ENCODE measurements at regions not wholly inside any gene's neighbourhood (a gene's known extent, or its start where the extent isn't known, plus 50 kb on each side); places are given as distances from the start of the nearest gene placed in this dataset.
"Not testable (repeated sequence)": the region's sequence is repeated elsewhere in the genome, so short reads cannot be mapped to it uniquely, and the experiment has no call there.

GRCh38 chr12:71311611-71312010 lies 128.0 kb upstream of the LGR5 start:
- FAIRE-seq = not testable (repeated sequence)

GRCh38 chr12:71306808-71307207 lies 132.8 kb upstream of the LGR5 start:
- FAIRE-seq (peak; percentile 33), DNase-seq (no peak)
- 76 to 87% (median 81%) methylated on average over 1 of the region's 1 CpG for WGBS, 3 donors

More at GRCh38 chr12:71311611-71312010, 128.0 kb upstream of the LGR5 start:
- WGBS, 3 donors = 81 to 91% (median 89%) methylated on average over 4 of the region's 4 CpGs
- not testable (repeated sequence) for H3K9me3 ChIP-seq (ENCODE audit: control insufficient read depth in 2 of 2, insufficient read depth in 1 of 2, low read depth in 1 of 2, low read length in 1 of 2); DNase-seq; H3K4me3 ChIP-seq (ENCODE audit: low read depth in 1 of 3, low read length in 3 of 3); H3K27me3 ChIP-seq (ENCODE audit: control insufficient read depth in 3 of 3, insufficient read depth in 3 of 3, low read length in 3 of 3); H3K4me1 ChIP-seq (ENCODE audit: control insufficient read depth in 3 of 3, insufficient read depth in 2 of 3, low read depth in 1 of 3, low read length in 2 of 3); H3K36me3 ChIP-seq (ENCODE audit: control insufficient read depth in 3 of 3, insufficient read depth in 2 of 3, low read depth in 1 of 3, low read length in 3 of 3); H3K27ac ChIP-seq (ENCODE audit: low read depth in 1 of 3, low read length in 2 of 3)

GRCh38 chr12:71304306-71304705 lies 135.3 kb upstream of the LGR5 start:
- no peaks in the 10 kb centered on the region for H3K36me3 ChIP-seq (ENCODE audit: control insufficient read depth in 3 of 3, insufficient read depth in 2 of 3, low read depth in 1 of 3, low read length in 3 of 3)
- no peak overlapping the region for H3K4me3 ChIP-seq (ENCODE audit: low read depth in 1 of 3, low read length in 3 of 3)
- 93 to 99% (median 95%) methylated on average over 3 of the region's 3 CpGs for WGBS, 3 donors
- FAIRE-seq (no peak), DNase-seq (no peak)
- no peaks in the 10 kb centered on the region for H3K4me1 ChIP-seq (ENCODE audit: control insufficient read depth in 3 of 3, insufficient read depth in 2 of 3, low read depth in 1 of 3, low read length in 2 of 3)
- H3K9me3 ChIP-seq (ENCODE audit: control insufficient read depth in 2 of 2, insufficient read depth in 1 of 2, low read depth in 1 of 2, low read length in 1 of 2) = no peaks in the 10 kb centered on the region
- no peaks in the 10 kb centered on the region for H3K27me3 ChIP-seq (ENCODE audit: control insufficient read depth in 3 of 3, insufficient read depth in 3 of 3, low read length in 3 of 3)
- H3K27ac ChIP-seq (ENCODE audit: low read depth in 1 of 3, low read length in 2 of 3) = no peak overlapping the region

More at GRCh38 chr12:71306808-71307207, 132.8 kb upstream of the LGR5 start:
- no peaks in the 10 kb centered on the region for H3K4me1 ChIP-seq (ENCODE audit: control insufficient read depth in 3 of 3, insufficient read depth in 2 of 3, low read depth in 1 of 3, low read length in 2 of 3)
- H3K9me3 ChIP-seq (ENCODE audit: control insufficient read depth in 2 of 2, insufficient read depth in 1 of 2, low read depth in 1 of 2, low read length in 1 of 2) = no peaks in the 10 kb centered on the region
- H3K4me3 ChIP-seq (ENCODE audit: low read depth in 1 of 3, low read length in 3 of 3) = no peak overlapping the region
- H3K36me3 ChIP-seq (ENCODE audit: control insufficient read depth in 3 of 3, insufficient read depth in 2 of 3, low read depth in 1 of 3, low read length in 3 of 3) = no peaks in the 10 kb centered on the region
- H3K27me3 ChIP-seq (ENCODE audit: control insufficient read depth in 3 of 3, insufficient read depth in 3 of 3, low read length in 3 of 3) = no peaks in the 10 kb centered on the region
- no peak overlapping the region for H3K27ac ChIP-seq (ENCODE audit: low read depth in 1 of 3, low read length in 2 of 3)

GRCh38 chr12:71303199-71303598 lies 136.4 kb upstream of the LGR5 start:
- H3K4me1 ChIP-seq (ENCODE audit: control insufficient read depth in 3 of 3, insufficient read depth in 2 of 3, low read depth in 1 of 3, low read length in 2 of 3) = no peaks in the 10 kb centered on the region
- FAIRE-seq = no peak

GRCh38 chr12:71300772-71301675 lies 138.6 kb upstream of the LGR5 start:
- Histone ChIP-seq H3K4me3 (ENCODE audit: low read depth in 1 of 3, low read length in 3 of 3) (no peak overlapping the region), H3K4me1 (ENCODE audit: control insufficient read depth in 3 of 3, insufficient read depth in 2 of 3, low read depth in 1 of 3, low read length in 2 of 3) (no peaks in the 10 kb centered on the region), H3K9me3 (ENCODE audit: control insufficient read depth in 2 of 2, insufficient read depth in 1 of 2, low read depth in 1 of 2, low read length in 1 of 2) (no peaks in the 10 kb centered on the region), H3K36me3 (ENCODE audit: control insufficient read depth in 3 of 3, insufficient read depth in 2 of 3, low read depth in 1 of 3, low read length in 3 of 3) (no peaks in the 10 kb centered on the region), H3K27me3 (ENCODE audit: control insufficient read depth in 3 of 3, insufficient read depth in 3 of 3, low read length in 3 of 3) (no peaks in the 10 kb centered on the region), H3K27ac (ENCODE audit: low read depth in 1 of 3, low read length in 2 of 3) (no peak overlapping the region)
- 90 to 96% (median 92%) methylated on average over 4 of the region's 4 CpGs for WGBS, 3 donors
- FAIRE-seq (no peak), DNase-seq (no peak)

More at GRCh38 chr12:71303199-71303598, 136.4 kb upstream of the LGR5 start:
- DNase-seq = peak in 1 of 2 donors; percentile 32
- Histone ChIP-seq H3K27me3 (ENCODE audit: control insufficient read depth in 3 of 3, insufficient read depth in 3 of 3, low read length in 3 of 3) (no peaks in the 10 kb centered on the region), H3K9me3 (ENCODE audit: control insufficient read depth in 2 of 2, insufficient read depth in 1 of 2, low read depth in 1 of 2, low read length in 1 of 2) (no peaks in the 10 kb centered on the region), H3K4me3 (ENCODE audit: low read depth in 1 of 3, low read length in 3 of 3) (no peak overlapping the region), H3K27ac (ENCODE audit: low read depth in 1 of 3, low read length in 2 of 3) (no peak overlapping the region), H3K36me3 (ENCODE audit: control insufficient read depth in 3 of 3, insufficient read depth in 2 of 3, low read depth in 1 of 3, low read length in 3 of 3) (no peaks in the 10 kb centered on the region)

GRCh38 chr12:71299541-71300376 lies 139.8 kb upstream of the LGR5 start:
- no peak overlapping the region for H3K27ac ChIP-seq (ENCODE audit: low read depth in 1 of 3, low read length in 2 of 3)
- H3K4me1 ChIP-seq (ENCODE audit: control insufficient read depth in 3 of 3, insufficient read depth in 2 of 3, low read depth in 1 of 3, low read length in 2 of 3) = no peaks in the 10 kb centered on the region
- no peaks in the 10 kb centered on the region for H3K36me3 ChIP-seq (ENCODE audit: control insufficient read depth in 3 of 3, insufficient read depth in 2 of 3, low read depth in 1 of 3, low read length in 3 of 3)
- no peaks in the 10 kb centered on the region for H3K9me3 ChIP-seq (ENCODE audit: control insufficient read depth in 2 of 2, insufficient read depth in 1 of 2, low read depth in 1 of 2, low read length in 1 of 2)
- FAIRE-seq = no peak
- WGBS, 3 donors = 62 to 72% (median 68%) methylated on average over 6 of the region's 6 CpGs
- H3K4me3 ChIP-seq (ENCODE audit: low read depth in 1 of 3, low read length in 3 of 3) = no peak overlapping the region
- H3K27me3 ChIP-seq (ENCODE audit: control insufficient read depth in 3 of 3, insufficient read depth in 3 of 3, low read length in 3 of 3) = no peaks in the 10 kb centered on the region
- peak in 1 of 2 donors; percentile 5 for DNase-seq

- Histone ChIP-seq H3K4me3 (ENCODE audit: low read depth in 1 of 3, low read length in 3 of 3) (no peak overlapping the region), H3K9me3 (ENCODE audit: control insufficient read depth in 2 of 2, insufficient read depth in 1 of 2, low read depth in 1 of 2, low read length in 1 of 2) (no peaks in the 10 kb centered on the region), H3K4me1 (ENCODE audit: control insufficient read depth in 3 of 3, insufficient read depth in 2 of 3, low read depth in 1 of 3, low read length in 2 of 3) (no peaks in the 10 kb centered on the region), H3K27ac (ENCODE audit: low read depth in 1 of 3, low read length in 2 of 3) (no peak overlapping the region), H3K27me3 (ENCODE audit: control insufficient read depth in 3 of 3, insufficient read depth in 3 of 3, low read length in 3 of 3) (no peaks in the 10 kb centered on the region), H3K36me3 (ENCODE audit: control insufficient read depth in 3 of 3, insufficient read depth in 2 of 3, low read depth in 1 of 3, low read length in 3 of 3) (no peaks in the 10 kb centered on the region)
- FAIRE-seq (no peak), DNase-seq (no peak)
Observed at GRCh38 chr12:71297930-71298329, 140.1 kb upstream of the TSPAN8 start.

GRCh38 chr12:71295953-71296352 lies 138.2 kb upstream of the TSPAN8 start:
- Histone ChIP-seq H3K27me3 (ENCODE audit: control insufficient read depth in 3 of 3, insufficient read depth in 3 of 3, low read length in 3 of 3) (no peaks in the 10 kb centered on the region), H3K9me3 (ENCODE audit: control insufficient read depth in 2 of 2, insufficient read depth in 1 of 2, low read depth in 1 of 2, low read length in 1 of 2) (peaks cover 0 to 13% of the 10 kb centered on the region in 2 donors), H3K4me1 (ENCODE audit: control insufficient read depth in 3 of 3, insufficient read depth in 2 of 3, low read depth in 1 of 3, low read length in 2 of 3) (no peaks in the 10 kb centered on the region), H3K4me3 (ENCODE audit: low read depth in 1 of 3, low read length in 3 of 3) (no peak overlapping the region), H3K27ac (ENCODE audit: low read depth in 1 of 3, low read length in 2 of 3) (no peak overlapping the region), H3K36me3 (ENCODE audit: control insufficient read depth in 3 of 3, insufficient read depth in 2 of 3, low read depth in 1 of 3, low read length in 3 of 3) (no peaks in the 10 kb centered on the region)
- WGBS, 3 donors = 85 to 95% (median 93%) methylated on average over 1 of the region's 1 CpG
- DNase-seq = no peak
- no peak for FAIRE-seq
